ENCODE measurements at regions not wholly inside any gene's neighbourhood (a gene's known extent, or its start where the extent isn't known, plus 50 kb on each side); places are given as distances from the start of the nearest gene placed in this dataset.
"Not testable (repeated sequence)": the region's sequence is repeated elsewhere in the genome, so short reads cannot be mapped to it uniquely, and the experiment has no call there.

DNA sequence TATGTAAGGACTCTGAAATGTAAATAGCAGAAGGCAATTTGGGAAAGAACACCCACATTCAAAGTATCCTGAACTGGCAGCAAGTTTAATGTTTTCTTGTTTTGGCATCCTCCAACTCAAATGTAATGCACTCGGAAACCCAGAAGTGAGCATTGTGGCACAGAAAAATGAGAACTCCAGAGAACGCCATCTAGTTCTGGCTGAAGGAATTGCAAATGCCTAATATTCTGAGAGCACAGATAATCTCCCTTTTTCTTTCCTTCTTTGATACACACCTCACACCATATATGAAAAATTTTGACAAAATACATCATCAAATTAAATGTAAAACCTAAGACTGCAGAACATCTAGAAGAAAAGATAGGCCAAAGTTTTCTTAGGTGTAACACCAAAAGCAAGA is 52.1 kb downstream of the PWWP3B start:
- DNase-seq = no peak

DNA sequence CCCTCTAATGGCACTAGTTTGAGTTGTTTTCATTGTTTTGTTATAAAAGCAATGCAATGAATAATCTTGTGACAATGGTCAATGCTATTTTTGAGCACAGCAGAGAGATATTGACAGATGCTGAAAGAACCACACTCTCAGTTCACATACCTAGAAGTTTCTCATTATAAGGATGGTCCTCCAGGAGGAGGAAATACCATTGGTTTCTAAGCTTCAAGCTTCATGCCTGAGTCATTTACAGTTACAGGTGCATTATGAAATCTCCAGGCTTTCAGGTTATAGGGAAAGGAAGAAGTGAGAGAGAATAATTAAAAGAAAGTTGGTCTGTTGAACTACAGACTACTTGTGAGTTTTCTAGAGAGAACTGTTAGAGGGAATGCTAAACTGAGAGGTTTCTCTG is 75.3 kb downstream of the PWWP3B start:
- DNase-seq = no peak

DNA sequence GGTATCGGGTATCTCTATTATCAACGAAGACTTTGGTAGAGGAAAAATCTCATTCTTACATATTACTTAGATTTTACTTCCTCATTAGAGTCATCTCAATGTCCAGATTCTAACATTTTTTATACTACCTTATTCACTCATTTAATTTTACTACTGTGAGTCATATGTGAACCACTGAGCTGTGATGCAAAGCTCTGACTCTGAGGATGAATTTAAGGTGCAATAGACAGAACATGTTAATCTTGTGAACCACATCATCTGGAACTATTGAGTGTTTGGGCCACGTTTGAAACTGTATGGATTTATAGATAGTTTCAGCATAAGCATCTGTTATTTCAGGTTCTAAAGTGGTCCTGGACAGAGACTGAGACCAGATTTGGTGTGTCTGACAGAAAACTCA is 78.4 kb downstream of the PWWP3B start:
- DNase-seq = no peak

DNA sequence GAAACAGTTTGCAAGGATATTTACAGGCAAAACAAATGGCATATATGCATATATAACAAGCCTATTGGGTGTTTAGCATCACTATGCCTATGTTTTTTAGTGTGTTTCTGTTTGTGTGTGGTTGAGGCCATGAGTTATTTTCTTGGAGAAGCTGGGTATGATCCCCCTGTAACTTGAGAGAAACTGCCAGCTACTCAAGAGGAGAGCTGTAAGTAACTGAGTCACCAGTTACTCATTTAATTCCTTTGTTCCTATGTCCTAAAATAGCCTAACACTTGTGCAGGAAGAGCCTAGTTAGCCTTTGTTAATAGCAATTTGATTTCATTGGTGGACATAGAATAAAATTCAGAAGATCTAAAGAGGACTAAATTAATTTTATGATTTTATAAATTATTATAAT is 79.1 kb downstream of the PWWP3B start:
- DNase-seq = no peak

DNA sequence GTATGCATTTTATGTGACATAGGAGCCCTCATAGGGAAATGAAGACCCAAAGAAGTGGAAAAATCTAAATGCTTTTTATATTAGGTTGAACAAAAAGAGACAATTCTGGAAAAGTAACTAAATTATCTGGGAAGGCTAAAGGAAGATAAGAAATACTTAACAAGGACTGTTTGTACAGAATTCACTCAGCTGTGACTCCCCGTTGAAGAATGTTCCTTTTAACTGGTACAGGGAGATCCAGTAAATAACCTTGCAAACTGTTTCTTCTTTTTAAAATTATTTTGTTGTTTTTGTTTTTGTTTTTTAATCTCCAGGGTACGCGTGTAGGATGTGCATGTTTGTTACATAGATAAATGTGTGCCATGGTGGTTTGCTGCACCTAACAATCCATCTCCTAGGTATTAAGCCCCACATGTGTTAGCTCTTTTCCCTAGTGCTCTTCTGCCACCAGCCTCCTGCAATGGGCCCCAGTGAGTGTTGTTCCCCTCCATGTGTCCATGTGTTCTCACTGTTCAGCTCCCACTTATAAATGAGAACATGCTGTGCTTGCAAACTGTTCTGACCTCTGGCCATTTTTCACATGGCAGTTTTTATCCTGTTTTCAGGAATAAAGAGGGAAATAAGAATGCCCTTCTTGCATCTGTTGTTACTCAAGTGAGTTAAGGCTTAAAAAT is 81.7 kb downstream of the PWWP3B start:
- DNase-seq = no peak

DNA sequence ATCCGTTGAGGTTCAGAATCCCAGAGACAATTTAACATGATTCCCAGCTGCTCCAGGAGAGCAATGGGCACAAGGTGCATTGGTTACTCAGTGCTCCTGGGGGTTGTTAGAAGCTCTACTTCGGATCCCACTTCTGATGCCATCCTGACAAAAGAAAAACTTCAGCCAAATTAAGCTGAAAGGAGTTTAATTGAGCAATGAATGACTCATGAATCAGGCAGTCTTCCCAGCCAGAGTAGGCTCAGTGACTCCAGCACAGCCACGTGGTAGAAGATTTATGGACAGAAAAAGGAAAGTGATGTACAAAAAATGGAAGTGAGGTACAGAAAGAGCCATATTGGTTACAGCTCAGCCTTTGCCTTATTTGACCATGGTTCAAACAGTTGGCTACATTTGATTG is 95.7 kb downstream of the PWWP3B start:
- DNase-seq = no peak

DNA sequence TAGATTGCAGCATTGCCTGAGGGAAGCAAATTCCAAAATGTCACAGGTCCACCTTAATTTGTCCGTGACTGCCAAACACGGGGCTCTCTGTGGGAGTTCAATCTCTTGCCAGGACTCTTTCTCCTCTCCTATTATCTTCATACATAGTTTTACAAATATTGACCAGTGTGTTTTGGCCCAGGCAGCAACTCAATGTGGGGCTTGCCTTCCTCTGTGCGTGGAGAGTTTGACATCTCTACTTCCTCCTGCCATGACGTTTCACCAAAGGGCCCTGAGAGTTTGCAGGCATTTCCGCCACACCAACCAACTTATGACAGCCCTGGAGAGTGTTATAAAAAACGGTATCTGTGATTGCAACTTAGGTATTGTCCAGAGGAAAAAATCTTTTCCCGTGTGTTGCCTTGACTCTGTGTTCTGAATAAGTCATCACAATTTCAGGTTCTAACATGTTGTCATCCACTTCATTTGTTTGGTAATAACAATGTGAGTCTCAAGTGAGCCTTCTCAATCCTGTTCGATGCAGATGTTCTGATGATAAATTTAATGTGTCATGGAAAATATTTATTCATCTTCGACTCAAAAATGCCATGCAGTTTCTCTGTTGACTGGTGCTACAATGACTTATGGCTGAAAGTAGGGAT is 106.0 kb downstream of the PWWP3B start:
- not testable (repeated sequence) for DNase-seq

DNA sequence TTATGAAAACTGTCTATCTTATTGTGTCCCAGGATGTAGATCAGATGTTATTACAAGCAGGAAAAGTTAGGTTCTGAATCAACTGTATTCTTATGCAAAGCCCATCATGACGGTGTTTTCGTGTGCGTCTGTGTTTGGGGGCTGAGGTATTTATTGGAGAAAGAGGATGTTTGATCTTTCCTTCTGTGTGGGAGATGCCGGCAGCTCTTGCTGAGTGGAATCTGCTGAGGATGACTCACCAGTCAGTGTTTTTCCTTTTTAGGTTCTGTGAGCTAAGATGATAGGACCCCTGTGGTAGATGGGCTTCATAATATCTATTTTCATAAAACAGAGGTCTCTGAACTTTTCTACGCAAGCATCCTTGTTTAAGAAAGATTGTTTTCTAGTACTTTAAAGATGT is 107.1 kb downstream of the PWWP3B start:
- DNase-seq = not testable (repeated sequence)

DNA sequence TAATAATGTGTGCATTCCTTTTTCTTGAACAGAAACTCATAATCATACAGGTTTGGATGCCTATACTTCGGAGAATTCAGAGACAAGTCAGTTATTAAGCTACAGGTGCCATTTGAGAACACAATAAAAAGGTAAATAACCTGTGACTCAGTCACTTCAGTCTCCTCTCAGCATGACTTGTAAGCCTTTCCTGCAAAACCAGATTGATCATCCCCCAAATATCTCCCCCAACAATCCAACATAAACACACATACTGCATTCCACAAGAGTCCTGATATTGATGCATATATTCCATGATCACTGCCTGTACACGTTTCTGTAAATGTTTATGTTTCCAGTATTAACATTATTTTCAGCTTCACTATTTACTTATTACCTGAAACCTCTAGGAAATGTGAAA is 110.8 kb downstream of the PWWP3B start:
- no peak for DNase-seq

DNA sequence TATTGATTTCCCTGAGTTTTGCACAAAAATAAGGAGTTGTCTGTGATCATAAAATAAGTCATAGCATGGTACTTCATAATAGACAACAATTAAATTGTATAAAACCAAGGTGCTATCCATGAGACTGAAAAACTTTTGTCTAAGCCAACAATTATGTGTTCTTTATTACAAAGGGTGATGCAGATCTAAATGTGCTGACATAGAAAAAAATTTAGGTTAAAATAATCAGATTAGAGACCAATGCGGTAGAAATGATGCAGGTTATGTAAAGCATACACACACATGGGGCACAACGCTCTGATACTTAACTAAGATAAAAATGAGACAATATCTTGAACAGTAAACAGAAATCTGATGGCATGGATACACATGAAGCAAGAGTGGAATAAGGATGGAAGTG is 113.3 kb downstream of the PWWP3B start:
- no peak for DNase-seq

DNA sequence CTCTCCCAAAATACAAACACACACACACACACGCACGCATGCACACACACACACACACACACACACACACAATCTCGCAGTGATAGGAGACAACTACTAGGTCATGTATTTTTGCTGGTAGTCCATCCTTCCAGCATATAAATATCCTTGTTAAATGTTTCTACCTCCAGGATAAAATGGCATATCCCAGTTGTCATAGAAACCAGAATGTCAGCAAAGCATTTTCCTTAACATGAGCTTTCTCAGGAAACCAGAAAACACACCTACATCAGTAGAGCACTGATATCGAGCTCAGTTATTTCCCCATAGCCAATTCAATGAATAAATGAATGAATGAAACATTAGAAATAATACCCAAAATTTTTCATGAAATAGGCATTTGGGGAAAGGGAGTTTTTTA is 115.7 kb downstream of the PWWP3B start:
- no peak for DNase-seq

DNA sequence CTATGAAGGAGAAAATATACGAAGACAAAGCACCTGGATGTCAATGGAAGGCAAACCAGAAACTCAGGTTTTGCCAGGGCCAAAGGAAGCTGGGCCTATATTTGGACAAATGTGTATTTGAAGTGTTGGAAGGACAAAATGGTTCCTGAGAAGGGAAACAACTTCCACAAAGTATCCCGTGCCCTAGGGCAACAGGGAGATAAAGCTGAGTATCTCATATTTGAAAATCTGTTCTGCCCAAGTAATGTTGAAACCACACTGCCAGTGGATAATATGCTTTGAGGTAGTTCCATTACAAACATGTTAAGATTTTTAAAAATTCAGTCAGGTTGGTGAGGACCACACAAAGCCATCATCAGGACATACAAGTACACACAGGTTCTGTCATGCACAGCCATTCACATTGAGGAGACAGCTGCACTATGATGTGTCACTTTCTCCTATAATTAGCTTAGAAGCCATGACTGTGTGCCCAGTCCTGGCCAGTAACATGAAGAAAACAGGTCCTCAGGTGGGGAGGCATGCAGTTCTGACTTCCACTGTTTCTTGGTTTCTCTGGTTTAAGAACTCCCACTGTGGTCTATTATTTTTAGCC is 116.4 kb downstream of the PWWP3B start:
- DNase-seq = no peak

DNA sequence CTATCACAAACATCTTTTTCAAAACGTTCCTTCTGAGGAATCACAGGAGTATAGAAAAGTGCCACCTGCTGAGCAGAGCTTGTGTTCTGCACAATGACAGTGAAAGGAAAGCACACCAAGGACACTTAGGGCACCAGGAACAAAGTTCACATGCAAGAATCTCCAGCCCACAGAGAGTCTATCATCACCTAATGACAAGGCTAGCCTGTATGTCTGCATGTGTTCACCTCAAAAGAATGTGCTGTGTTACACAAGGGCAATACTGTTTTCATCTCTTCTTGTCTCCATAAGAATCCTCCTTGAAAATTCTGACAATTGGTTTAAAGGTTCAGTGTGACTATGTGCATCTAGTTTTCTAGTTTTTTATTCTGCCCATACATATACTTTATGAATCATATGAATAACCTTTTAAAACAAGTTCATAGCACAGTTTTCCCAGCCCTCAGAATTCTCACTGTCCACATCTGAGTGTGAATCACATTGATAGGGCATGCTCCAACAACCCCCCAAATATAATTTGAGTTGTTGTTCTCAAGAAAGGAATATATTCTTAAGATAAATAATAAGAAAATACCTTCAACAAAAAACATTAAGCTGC is 118.0 kb downstream of the PWWP3B start:
- DNase-seq = no peak

DNA sequence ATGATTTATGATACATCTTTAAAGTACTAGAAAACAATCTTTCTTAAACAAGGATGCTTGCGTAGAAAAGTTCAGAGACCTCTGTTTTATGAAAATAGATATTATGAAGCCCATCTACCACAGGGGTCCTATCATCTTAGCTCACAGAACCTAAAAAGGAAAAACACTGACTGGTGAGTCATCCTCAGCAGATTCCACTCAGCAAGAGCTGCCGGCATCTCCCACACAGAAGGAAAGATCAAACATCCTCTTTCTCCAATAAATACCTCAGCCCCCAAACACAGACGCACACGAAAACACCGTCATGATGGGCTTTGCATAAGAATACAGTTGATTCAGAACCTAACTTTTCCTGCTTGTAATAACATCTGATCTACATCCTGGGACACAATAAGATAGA is 122.7 kb downstream of the PWWP3B start:
- DNase-seq = not testable (repeated sequence)

DNA sequence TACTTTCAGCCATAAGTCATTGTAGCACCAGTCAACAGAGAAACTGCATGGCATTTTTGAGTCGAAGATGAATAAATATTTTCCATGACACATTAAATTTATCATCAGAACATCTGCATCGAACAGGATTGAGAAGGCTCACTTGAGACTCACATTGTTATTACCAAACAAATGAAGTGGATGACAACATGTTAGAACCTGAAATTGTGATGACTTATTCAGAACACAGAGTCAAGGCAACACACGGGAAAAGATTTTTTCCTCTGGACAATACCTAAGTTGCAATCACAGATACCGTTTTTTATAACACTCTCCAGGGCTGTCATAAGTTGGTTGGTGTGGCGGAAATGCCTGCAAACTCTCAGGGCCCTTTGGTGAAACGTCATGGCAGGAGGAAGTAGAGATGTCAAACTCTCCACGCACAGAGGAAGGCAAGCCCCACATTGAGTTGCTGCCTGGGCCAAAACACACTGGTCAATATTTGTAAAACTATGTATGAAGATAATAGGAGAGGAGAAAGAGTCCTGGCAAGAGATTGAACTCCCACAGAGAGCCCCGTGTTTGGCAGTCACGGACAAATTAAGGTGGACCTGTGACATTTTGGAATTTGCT is 123.8 kb downstream of the PWWP3B start:
- not testable (repeated sequence) for DNase-seq

DNA sequence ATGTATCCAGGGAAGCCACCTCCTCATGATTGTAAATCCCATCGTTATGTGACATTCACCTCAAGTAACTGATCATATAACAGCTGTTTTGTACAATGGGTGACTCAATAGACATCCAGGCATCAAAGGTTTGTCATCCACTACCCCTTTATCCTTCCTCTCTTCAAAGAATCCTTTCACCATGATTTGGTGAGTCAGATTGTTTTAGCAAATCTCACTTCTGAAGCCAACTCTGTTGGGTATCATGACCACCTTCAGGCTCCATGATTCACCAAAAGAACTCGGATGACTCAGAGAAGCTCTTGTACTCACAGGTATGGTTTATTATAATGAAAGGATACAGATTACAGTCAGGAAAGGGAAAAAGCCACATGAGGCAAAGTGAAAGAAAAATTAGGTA is 132.1 kb downstream of the PWWP3B start:
- DNase-seq = no peak

DNA sequence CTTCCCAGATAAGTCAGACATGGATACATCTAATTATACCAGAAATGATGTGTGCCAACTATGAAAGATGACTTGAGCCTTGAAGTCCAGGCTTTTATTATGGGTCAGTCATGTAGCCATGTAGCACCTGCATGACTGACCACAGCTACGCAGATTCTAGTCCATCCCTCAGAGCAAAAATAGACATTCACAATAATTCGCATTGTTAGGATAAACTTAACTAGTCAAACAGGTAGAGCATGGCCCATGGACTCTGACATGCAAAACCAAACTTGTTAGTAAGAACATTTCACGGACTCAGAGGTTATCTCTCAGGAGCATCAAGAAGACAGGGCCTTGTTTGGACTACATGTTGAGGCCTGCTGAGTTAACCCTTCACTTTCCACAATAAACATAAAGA is 132.6 kb downstream of the PWWP3B start:
- no peak for DNase-seq

DNA sequence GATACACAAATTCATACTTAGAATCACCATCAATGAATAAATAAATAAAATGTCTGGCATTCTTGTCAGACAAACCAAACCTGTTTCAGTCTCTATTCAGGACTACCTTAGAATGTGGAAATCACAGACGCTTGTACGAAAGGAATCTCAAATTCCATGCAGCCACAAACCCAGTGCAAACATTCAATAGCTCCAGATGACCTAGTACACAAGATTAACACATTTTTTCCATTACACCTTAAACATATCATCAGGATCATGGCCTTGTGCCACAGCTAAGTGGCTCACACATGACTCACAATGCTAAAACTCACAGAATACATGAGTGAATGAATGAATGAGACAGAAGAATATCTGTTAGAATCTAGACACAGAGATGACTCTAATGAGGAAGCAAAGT is 134.2 kb downstream of the PWWP3B start:
- DNase-seq = no peak

DNA sequence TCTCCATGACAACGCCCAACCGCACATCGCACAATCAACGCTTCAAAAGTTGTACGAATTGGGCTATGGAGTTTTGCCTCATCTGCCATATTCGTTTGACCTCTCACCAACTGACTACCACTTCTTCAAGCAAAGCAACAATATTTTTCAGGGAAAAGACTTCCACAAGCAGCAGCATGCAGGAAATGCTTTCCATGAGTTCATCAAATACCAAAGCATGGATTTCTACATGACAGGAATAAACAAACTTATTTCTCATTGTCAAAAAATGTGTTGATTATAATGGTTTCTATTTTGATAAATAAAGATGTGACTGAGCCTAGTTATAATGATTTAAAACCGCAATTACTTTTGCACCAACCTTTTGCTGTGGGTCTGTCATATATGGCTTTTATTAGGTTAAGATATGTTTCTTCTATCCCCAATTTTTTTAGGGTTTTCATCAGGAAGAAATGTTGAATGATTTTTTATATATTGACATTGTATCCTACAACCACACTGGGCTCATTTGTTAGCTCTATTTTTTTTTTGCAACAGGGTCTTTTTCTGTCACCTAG is 138.4 kb downstream of the PWWP3B start:
- no peak for DNase-seq

DNA sequence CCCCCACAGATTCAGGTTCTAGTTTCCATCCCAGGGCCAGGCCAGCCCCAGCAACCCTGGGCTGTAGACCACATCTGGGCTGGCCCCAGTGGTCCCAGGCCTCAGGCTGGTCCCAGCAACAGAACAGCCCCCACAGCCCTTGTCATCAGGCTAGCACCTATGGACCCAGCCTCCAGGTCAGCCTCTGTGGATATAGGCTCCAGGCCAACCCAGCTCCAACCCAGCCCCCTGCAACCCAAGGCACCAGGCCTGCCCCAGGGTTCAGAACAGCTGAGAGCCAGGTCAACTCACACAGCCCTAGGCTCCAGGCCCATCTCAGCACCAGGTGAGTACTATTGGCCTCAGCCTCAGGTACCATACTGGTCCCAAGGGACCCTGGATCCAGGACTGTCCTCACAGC is 155.3 kb downstream of the PWWP3B start:
- DNase-seq = no peak

DNA sequence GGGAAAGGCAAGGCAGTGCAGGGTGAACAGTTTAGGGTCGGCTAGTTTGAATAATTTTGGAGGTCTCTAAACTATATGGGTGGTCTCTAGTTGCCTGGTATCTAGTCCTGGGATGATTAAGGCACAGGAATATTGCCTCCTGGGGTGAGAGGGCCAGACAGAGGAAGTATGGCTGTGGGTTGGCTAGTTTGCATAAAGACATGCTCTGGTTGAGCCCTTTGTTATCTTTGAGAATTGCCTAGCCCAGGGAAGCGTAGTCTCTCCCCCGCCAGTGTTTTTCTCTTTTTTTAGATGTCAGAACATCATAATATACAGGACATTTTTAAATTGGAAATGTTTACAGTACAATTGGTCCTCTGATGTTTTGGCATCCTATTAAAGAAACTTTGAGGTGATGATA is 163.5 kb downstream of the PWWP3B start:
- no peak for DNase-seq

DNA sequence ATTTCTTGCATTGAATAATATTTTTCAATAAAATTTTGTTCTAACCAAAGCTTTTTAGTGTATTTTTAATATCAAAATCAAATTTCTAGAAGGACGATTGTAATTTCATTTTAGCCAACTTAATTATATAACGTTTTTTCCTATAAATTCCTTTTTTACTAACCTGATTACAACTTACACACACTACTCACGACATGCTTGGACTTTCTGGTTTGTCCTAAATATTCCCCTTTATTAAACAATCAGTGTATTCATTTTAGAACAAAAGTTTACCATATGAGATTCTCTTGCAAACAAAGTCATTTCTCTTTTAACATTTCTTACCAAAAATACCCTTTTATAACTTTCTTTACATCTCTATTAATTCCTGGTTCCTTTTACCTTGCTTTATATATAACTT is 173.7 kb downstream of the PWWP3B start:
- DNase-seq = no peak

DNA sequence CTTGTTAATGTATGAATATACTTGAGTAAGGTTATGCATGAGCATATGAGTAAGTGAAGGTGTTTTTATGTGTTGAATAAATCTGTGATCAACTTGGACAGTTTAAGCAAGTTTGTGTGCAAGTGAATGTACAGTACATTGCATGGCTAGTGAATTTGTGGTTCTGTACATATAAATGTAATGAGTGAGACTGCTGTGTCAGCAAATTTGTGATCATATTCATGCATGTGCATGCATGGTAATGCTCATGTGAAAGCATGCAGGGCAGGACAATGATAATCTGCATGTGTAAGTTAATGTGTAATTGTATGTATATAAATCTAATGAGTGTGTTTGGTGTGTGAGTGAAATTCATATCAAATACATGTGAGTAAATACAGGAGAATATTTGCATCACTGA is 188.5 kb downstream of the PWWP3B start:
- DNase-seq = no peak

DNA sequence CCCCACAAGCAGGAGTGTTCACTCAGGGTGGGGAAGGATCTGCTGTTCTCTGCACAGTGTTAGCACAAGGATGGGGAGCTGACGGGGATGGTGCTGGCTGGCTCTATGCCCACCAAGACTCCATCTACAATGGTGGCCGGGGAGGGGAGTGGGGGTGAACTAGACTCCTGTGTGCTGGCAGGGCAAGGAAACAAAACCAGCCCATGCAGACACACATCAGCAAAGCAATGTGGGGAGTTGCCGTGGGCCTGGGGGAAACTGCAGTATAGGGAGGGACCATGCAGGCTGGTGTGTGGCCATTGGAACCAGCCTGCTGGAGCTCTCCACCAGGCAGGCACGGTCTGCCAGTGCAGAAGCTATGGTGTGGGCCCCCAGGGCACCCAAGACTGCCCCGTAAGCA is 195.1 kb downstream of the PWWP3B start:
- no peak for DNase-seq

Data from CD4-positive, alpha-beta T cell treated with Interleukin-6 for 4 hours (primary cell).